NB4 (cell line): ENCODE measurements at regions not wholly inside any gene's neighbourhood (a gene's known extent, or its start where the extent isn't known, plus 50 kb on each side); places are given as distances from the start of the nearest gene placed in this dataset.

Experiments used
- DNase-seq: peaks from one replicate; pipeline ENCODE4 v3.0.0; 2010; ENCODE audit warnings: low read depth
- H3K4me3 ChIP-seq: one replicate; pipeline ENCODE4 v1.5.1; 2011; ENCODE audit warnings: mild to moderate bottlenecking, low read depth, low read length, moderate library complexity
- MYC ChIP-seq: IDR thresholded peaks from 2 replicates; pipeline ENCODE4 v1.6.1; 2011; ENCODE audit warnings: low read depth, low read length
- POLR2A ChIP-seq: IDR thresholded peaks from 2 replicates; pipeline ENCODE4 v1.6.1; 2011; ENCODE audit warnings: mild to moderate bottlenecking; ENCODE audit not compliant: insufficient read length; ENCODE audit errors: extremely low read depth
- TF ChIP-seq, protein P1 (sequence below): IDR thresholded peaks from one replicate; pipeline ENCODE4 v1.5.1; 2012; ENCODE audit warnings: low read depth, low read length
- TF ChIP-seq, protein P2 (sequence below): IDR thresholded peaks from 2 replicates; pipeline ENCODE4 v1.6.1; 2011; ENCODE audit warnings: low read depth, low read length

DNA sequence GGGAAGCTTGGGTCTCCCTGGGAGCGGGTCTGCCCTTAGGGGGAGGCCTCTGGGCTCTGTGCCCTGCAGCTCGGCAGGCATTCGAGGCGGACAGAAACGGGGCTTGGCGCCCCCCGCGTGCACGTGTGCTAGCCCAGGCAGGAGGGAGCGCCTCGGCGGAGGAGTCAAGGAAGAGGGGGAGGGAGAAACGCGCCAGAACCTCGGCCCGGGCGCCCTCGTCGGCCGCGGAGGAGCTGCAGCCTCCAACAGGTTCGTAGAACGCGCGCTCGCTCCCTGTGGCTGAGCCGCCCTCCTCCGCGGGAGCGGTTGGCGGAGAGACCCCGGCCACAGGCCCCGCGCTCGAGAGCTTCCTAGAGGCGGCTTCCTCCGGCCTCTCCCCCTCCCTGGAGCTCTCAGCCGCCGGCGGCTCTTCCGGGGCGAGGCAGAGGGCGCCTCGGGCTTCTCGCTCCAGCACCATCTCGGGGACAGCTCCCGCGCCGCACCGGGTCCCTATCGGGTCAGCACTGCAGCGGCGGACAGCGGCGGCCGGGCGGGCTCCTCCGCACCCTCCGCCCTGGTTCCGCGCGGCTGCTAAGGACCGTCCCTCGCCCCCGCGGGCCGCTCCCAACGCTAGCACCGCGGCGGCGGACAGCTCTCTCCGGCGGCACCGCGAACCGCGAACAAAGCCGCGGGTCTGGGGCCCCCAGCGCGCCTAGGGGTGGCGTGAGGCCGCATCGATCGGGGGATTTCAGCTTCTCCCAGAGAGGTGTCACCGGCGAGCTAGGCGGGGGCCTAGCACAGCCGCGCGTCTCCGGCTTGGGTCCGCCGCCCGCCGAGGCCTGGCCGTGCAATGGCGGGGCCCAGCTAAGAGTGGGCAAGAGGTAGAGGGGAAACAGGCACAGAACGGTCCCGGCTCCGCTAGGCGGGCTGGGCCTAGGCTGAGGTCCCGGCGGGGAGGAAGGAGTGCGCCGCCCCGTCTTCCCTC is 74.6 kb upstream of the CPLX2 start:
- peak; percentile 88 for DNase-seq
- no peak for TF ChIP-seq POLR2A
- TF ChIP-seq, protein P1, sequence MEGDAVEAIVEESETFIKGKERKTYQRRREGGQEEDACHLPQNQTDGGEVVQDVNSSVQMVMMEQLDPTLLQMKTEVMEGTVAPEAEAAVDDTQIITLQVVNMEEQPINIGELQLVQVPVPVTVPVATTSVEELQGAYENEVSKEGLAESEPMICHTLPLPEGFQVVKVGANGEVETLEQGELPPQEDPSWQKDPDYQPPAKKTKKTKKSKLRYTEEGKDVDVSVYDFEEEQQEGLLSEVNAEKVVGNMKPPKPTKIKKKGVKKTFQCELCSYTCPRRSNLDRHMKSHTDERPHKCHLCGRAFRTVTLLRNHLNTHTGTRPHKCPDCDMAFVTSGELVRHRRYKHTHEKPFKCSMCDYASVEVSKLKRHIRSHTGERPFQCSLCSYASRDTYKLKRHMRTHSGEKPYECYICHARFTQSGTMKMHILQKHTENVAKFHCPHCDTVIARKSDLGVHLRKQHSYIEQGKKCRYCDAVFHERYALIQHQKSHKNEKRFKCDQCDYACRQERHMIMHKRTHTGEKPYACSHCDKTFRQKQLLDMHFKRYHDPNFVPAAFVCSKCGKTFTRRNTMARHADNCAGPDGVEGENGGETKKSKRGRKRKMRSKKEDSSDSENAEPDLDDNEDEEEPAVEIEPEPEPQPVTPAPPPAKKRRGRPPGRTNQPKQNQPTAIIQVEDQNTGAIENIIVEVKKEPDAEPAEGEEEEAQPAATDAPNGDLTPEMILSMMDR, result no peak
- peak; percentile 63 for TF ChIP-seq MYC
- TF ChIP-seq, protein P2, sequence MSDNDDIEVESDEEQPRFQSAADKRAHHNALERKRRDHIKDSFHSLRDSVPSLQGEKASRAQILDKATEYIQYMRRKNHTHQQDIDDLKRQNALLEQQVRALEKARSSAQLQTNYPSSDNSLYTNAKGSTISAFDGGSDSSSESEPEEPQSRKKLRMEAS, result peak; percentile 83
- no peak overlapping the region for H3K4me3 ChIP-seq

DNA sequence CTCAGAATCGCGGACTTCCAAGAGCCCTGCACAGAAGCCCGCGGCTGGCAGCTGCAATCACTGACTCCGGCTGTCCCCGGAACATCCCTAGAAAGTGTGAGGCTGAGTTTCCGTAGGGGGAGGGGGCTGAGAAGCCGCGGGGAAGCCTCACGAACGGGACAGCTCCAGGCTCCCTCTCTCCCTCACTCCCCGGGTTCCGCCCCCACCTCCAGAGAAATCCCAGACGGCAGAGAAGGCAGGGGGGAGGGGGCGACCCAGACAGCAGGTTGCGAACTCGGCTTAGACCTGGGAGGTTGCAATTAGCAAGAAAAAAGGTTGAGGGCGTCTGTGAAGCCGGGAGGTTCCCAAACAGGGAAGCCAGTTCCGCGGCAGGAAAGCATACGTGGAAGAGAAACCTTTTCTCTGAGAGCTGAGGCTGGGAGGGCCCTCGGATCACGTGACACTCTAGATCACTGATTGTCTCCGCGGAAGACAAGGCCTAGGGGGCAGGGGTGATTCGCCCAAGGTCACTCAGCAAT is 73.8 kb upstream of the CPLX2 start:
- no peak for DNase-seq
- H3K4me3 ChIP-seq, result no peak overlapping the region
- no peak for TF ChIP-seq POLR2A
- TF ChIP-seq, protein P2, result no peak
- TF ChIP-seq, protein P1, result no peak

GRCh38 chr5:175798626-175799025 is 72.8 kb upstream of the CPLX2 start:
- DNase-seq, result no peak
- no peak overlapping the region for H3K4me3 ChIP-seq
- TF ChIP-seq, protein P2, result no peak
- TF ChIP-seq, protein P1, result no peak
- no peak for TF ChIP-seq MYC
- no peak for TF ChIP-seq POLR2A

DNA sequence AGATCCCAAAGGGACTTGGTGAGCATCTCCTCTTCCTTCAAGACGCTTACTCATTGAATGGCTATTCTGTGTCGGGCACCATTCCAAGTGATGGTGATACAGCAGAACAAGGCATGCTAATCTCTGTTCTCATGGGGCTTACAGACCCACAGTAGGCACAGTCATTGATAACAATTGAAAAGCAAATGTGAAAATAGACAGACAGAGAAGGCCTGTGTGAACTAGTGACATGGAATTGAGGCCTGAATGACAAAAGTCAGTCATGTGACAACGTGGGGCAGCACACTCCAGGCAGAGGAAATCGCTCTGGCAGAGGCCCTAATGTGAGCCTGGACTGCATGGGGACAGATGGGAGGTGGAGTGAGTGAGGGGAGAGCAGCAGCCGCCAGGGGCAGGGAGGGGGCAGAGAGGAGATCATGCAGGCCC is 70.7 kb upstream of the CPLX2 start:
- TF ChIP-seq, protein P2, result no peak
- TF ChIP-seq MYC (no peak), POLR2A (no peak)
- no peak overlapping the region for H3K4me3 ChIP-seq
- DNase-seq, result no peak

DNA sequence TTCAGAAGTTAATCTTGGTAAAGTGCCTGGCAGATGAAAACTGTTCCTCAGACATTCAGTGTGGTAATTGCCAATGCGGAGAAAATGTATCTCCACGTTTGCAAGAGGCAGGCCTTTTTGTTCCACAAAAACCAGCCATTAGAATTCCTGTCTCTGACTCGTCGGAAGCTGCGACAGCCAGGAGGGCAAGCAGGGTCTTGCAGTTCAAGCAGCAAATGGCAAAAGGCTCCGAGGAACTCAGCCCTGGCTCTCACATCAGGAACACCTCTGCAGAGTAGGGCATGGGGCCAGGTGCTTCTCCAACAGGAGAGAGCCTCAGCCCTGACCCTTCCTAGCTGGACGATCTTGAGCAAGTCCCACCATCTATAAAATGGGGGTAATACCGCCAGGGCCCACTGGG is 69.0 kb upstream of the CPLX2 start:
- DNase-seq, result no peak
- TF ChIP-seq, protein P1, result no peak
- TF ChIP-seq POLR2A (no peak), MYC (no peak)
- TF ChIP-seq, protein P2, result no peak
- no peak overlapping the region for H3K4me3 ChIP-seq

DNA sequence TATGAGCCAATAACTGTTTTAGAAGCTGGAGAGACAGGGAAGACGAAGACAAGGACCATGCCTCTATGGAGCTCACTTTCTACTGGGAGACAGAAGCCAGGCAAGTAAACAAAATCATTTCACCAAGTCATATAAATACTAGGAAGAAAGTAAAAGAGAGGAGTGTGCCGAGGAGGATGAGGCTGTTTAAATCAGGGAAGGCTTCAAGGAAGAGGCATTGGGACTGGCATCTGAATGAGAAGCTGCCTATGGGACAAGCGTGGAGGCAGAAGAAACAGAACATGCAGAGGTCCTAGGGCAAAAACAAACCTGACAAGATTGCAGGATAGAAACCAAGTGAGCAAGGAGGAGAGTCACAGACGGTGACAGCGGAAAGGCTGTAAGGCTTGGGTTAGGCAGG is 68.1 kb upstream of the CPLX2 start:
- TF ChIP-seq POLR2A (no peak), MYC (no peak)
- TF ChIP-seq, protein P2, result no peak
- TF ChIP-seq, protein P1, result no peak
- DNase-seq, result no peak

More for the DNA sequence above, 68.1 kb upstream of the CPLX2 start:
- H3K4me3 ChIP-seq, result no peak overlapping the region
